HPDE6-E6E7 (cell line): ENCODE measurements at regions not wholly inside any gene's neighbourhood (a gene's known extent, or its start where the extent isn't known, plus 50 kb on each side); places are given as distances from the start of the nearest gene placed in this dataset.
"Not testable (repeated sequence)": the region's sequence is repeated elsewhere in the genome, so short reads cannot be mapped to it uniquely, and the experiment has no call there.

Source experiments
- DNase-seq: peaks from one replicate; pipeline ENCODE4 v3.0.0; 2011; ENCODE audit warnings: missing footprints; ENCODE audit errors: extremely low spot score

DNA sequence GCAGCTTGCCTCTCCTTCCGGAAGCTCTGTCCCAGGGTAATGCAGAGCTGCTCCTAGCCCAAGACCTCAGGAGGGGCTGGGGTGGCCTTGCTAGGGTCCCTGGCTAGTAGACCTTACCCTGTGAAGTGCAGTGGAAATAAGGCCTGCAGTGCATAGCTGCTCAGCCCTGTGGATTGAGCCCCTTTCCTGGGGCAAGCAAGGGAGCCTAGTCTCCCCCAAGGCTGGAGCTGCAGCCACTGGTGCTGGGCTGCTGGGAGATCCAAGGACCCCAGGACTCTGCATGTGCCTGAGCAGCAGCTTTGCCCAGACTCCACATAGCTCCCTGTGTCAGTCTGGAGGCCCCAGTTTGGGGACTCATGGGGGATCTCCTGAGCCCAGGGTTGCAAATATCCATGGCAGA, 57.9 kb downstream of the FANCF start:
- DNase-seq = no peak

GRCh38 chr11:22566293-22566692, 59.3 kb downstream of the FANCF start:
- DNase-seq = no peak

DNA sequence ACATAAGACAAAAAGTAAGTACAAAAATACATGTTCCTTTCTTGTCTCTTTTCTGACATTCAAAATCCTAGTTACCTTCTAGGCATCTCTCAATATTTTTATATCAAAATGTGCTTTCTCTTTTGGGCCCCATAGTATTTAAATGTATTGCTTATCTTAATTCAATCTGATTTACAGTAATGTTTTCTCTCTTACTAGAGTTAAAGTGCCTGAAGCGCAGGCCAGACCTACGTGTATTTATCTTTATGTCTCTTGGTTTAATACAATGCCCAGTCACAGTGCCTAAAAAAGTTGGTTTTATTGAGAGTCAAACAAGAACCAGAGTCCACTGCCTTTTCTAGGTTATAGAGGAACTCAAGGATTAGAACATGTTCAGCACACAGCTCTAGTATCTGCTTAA, 64.3 kb downstream of the FANCF start:
- DNase-seq = no peak

- no peak for DNase-seq
Observed at GRCh38 chr11:22559416-22559815, 66.2 kb downstream of the FANCF start.

DNA sequence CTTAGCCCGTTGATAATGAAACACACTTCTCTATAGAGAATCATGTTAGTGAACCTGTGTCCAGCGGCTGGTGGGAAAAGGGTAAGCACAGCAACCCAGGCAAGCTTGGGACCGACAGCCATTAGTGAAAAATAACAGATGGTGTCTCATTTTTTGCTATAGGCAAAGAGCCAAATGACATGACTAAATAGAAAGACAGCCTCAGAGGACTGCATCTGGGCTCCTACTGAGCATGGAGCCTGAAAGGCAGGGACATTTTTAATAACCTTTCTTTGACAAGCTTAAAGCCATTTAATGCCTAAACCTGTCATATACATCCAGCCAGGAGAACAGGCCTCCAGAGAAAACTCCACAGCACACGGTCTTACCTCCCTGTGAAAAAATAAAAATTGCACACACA, 67.0 kb downstream of the FANCF start:
- no peak for DNase-seq

GRCh38 chr11:22556381-22556780, 69.2 kb downstream of the FANCF start:
- DNase-seq = no peak

GRCh38 chr11:22555881-22556280, 69.7 kb downstream of the FANCF start:
- no peak for DNase-seq

GRCh38 chr11:22554221-22554620, 71.4 kb downstream of the FANCF start:
- no peak for DNase-seq

- no peak for DNase-seq
Observed at GRCh38 chr11:22552885-22553284, 72.7 kb downstream of the FANCF start.

GRCh38 chr11:22546746-22547145, 78.9 kb downstream of the FANCF start:
- no peak for DNase-seq

DNA sequence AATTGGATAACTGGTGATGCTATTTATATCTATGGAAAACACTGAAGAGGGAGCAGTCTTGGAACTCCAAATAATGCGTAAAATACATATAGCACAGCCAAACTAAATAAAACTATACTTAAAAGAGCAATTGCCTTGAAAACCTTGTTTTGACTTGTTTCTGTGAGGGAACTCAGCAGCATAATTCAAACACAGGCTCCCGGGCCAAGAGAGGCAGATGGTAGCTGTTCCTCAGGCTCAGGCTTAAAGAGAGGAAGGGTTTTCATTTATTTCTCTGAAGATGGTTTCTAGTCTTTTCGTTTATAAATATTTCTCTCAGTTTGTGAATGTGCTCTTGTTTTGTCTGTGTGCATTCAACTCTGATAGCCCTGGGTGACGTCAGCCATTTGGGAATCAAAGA, 82.4 kb downstream of the FANCF start:
- no peak for DNase-seq

GRCh38 chr11:22539821-22540256, 85.8 kb downstream of the FANCF start:
- DNase-seq = peak; percentile 26

DNA sequence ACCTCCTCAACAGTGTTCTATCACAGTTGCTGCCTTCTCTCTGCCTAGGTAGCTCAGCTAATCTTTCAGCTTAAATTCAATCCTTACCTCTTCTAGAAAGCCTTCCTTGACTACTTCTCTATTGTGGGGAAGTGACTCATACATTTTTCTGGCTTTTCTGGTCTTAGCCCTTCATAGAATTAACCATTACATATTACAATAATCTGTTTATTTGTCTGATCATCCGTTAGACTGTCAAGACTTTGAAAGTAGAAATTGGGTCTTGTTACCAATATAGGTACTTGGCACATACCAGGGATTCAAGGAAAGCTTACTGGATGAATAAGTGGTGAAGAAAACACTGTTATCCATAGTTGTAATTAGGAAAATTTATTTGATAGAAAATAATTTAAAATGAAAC, 89.6 kb downstream of the FANCF start:
- DNase-seq = no peak

DNA sequence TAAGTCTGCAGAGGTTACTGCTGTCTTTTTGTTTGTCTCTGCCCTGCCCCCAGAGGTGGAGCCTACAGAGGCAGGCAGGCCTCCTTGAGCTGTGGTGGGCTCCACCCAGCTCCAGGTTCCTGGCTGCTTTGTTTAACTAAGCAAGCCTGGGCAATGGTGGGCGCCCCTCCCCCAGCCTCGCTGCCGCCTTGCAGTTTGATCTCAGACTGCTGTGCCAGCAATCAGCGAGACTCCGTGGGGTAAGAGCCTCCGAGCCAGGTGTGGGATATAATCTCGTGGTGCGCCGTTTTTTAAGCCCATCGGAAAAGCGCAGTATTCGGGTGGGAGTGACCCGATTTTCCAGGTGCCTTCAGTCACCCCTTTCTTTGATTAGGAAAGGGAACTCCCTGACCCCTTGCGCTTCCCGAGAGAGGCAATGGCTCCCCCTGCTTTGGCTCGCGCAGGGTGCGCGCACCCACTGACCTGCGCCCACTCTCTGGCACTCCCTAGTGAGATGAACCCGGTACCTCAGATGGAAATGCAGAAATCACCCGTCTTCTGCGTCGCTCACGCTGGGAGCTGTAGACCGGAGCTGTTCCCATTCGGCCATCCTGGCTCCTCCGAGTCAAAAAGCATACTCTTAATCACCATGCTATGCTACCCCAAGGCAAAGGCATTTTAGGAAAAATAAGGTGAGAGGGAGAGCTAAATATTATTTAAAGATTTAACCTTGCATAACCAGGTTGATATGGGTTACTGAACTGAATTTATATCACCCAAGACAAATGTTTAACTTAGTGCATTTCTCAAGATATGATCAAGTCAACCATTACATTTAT, 96.8 kb downstream of the FANCF start:
- DNase-seq = not testable (repeated sequence)

GRCh38 chr11:22522225-22522624, 103.4 kb downstream of the FANCF start:
- no peak for DNase-seq

DNA sequence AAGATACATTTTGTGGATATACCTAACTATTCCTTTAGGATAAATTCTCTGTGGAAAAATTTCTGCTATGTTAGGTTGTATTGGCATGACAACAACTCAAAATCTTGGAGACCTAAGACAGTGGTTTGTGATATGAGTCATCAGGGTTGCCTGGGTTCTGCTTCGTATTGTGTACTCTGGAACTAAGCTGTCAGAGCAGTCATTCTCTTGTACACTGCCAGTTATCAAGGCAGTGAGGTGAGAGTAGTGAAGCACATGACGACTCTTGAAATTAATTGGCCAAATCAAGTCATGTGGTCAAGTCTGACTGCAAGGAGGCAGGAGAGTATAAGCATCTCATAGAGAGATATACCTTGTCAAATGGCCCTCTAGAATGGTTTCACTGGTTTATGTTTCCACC, 104.4 kb downstream of the FANCF start:
- DNase-seq = peak; percentile 40

GRCh38 chr11:22520521-22520920, 105.1 kb downstream of the FANCF start:
- DNase-seq = no peak

- peak; percentile 21 for DNase-seq
Observed at GRCh38 chr11:22518344-22518743, 107.3 kb downstream of the FANCF start.

DNA sequence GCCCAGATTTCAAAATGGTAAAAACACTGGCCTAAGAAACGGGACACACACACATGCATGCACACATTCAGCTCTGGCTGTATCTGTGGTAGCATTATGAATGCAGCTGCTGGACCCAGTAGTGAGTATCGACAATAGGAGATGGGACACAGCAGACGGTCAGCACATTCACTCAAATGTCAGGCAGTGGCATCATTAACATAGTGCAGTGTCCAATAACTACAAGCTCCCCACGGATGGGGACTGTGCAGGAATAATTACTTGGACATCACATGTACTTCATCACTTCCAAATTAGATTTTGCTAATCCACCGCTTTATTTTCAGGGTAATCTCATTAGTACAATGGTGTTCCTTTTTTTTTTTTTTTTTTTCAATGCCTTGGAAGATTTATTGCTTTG, 109.5 kb downstream of the FANCF start:
- no peak for DNase-seq

DNA sequence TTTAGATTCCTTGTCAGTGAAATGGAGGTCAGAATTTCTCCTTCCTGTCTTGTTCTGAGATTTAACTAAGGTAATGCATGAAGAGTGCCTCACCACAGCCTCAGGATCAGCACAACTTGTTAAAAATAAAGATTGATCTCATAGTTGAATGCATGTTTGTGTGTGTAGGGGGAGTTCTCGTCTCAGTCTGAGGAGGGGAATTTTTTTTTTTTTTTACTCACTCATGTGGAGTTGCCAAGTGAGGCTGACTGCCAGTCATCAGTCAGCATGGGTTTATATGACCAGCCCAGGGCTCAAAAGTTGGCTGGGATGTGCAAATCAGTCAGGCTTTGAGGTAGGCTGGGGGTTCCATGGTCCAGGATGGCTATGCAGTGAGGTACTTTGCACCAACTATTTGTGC, 113.2 kb downstream of the FANCF start:
- DNase-seq = no peak

DNA sequence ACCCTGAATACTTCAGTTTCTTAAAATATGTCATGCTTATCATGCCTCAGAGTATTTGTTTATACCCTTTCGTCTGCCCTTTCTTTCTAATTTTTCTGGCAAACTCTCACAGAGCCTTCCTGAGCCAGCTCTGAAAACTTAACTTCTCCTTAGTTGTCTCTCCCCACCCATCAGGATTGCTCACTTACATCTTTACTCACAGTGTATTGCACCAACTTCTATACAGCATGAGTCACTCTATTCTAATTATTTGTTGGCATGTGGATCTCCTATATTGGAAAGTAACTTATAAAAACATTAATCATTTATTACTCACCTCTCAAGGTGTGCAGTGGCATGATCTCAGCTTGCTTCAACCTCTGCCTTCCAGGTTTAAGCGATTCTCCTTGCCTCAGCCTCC, 114.9 kb downstream of the FANCF start:
- DNase-seq = peak; percentile 57

- no peak for DNase-seq
Observed at GRCh38 chr11:22510010-22510409, 115.6 kb downstream of the FANCF start.

GRCh38 chr11:22508665-22509064, 117.0 kb downstream of the FANCF start:
- DNase-seq = no peak

GRCh38 chr11:22497474-22497873, 128.1 kb downstream of the FANCF start:
- DNase-seq = no peak
